ENCODE measurements at regions not wholly inside any gene's neighbourhood (a gene's known extent, or its start where the extent isn't known, plus 50 kb on each side); places are given as distances from the start of the nearest gene placed in this dataset.

DNA sequence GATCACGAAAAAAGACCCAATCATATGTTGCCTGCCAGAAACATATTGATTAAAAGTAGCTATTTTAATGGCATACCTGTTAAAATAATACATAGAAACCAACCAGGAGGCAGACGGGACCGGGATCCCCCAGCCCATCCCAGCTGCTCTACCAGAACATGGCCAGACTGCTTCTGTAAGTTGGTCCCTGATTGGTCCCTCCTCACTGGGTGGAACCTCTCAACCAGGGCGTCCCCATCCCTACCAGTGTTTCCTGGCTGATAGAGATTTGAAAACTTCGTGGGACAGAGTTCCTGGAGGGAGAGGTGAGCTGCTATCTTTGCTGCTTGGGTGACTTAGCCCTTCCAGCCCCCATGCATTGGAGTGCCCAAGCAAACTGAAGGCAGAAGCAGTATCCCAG is 256.2 kb downstream of the TRAM1L1 start (continued):
- TF ChIP-seq, protein P1, sequence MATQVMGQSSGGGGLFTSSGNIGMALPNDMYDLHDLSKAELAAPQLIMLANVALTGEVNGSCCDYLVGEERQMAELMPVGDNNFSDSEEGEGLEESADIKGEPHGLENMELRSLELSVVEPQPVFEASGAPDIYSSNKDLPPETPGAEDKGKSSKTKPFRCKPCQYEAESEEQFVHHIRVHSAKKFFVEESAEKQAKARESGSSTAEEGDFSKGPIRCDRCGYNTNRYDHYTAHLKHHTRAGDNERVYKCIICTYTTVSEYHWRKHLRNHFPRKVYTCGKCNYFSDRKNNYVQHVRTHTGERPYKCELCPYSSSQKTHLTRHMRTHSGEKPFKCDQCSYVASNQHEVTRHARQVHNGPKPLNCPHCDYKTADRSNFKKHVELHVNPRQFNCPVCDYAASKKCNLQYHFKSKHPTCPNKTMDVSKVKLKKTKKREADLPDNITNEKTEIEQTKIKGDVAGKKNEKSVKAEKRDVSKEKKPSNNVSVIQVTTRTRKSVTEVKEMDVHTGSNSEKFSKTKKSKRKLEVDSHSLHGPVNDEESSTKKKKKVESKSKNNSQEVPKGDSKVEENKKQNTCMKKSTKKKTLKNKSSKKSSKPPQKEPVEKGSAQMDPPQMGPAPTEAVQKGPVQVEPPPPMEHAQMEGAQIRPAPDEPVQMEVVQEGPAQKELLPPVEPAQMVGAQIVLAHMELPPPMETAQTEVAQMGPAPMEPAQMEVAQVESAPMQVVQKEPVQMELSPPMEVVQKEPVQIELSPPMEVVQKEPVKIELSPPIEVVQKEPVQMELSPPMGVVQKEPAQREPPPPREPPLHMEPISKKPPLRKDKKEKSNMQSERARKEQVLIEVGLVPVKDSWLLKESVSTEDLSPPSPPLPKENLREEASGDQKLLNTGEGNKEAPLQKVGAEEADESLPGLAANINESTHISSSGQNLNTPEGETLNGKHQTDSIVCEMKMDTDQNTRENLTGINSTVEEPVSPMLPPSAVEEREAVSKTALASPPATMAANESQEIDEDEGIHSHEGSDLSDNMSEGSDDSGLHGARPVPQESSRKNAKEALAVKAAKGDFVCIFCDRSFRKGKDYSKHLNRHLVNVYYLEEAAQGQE (IDR thresholded peaks at IDR 0.05; ENCODE audit: unreplicated experiment) = no peak
- no peak for TF ChIP-seq STAT1 (IDR thresholded peaks at IDR 0.05; ENCODE audit: unreplicated experiment)

DNA sequence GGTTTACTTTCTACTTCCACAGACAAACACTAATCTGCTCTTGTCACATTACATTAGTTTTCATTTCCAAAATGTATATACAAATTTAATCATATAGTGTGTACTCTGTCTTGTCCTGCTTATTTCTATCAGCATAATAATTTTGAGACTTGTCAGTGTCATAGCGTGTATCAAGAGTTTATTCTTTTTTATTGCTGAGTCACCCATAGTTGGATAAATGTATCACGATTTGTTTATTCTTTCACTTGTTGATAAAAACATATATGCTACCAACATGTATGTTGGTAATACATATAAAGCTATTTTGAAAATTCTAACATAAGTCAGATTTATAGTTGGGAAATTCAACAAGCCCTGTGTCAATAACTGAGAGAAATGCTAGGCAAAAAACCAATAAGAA is 261.2 kb downstream of the TRAM1L1 start:
- TF ChIP-seq JUNB (IDR thresholded peaks at IDR 0.05; ENCODE audit: unreplicated experiment) (no peak), CREB1 (CRISPR knock-in tag; IDR thresholded peaks at IDR 0.05; ENCODE audit: low read depth) (no peak), STAT1 (IDR thresholded peaks at IDR 0.05; ENCODE audit: unreplicated experiment) (no peak)
- TF ChIP-seq, protein P1 (IDR thresholded peaks at IDR 0.05; ENCODE audit: unreplicated experiment) = no peak
- TF ChIP-seq, protein P2, sequence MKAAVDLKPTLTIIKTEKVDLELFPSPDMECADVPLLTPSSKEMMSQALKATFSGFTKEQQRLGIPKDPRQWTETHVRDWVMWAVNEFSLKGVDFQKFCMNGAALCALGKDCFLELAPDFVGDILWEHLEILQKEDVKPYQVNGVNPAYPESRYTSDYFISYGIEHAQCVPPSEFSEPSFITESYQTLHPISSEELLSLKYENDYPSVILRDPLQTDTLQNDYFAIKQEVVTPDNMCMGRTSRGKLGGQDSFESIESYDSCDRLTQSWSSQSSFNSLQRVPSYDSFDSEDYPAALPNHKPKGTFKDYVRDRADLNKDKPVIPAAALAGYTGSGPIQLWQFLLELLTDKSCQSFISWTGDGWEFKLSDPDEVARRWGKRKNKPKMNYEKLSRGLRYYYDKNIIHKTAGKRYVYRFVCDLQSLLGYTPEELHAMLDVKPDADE (IDR thresholded peaks at IDR 0.05) = no peak
- Mint-ChIP-seq H3K9me3 (no peaks in the 10 kb centered on the region; the same call in 2 of the 3 replicates), H3K27ac (no peak overlapping the region; the same call in 1 of the 2 replicates), H3K36me3 (ENCODE audit: low read depth) (peaks cover 2% of the 10 kb centered on the region; the same call in 1 of the 3 replicates), H3K27me3 (ENCODE audit: insufficient read depth, low read depth, poor library complexity) (no peaks in the 10 kb centered on the region), H3K4me1 (no peaks in the 10 kb centered on the region), H3K4me3 (no peak overlapping the region)
- Histone ChIP-seq H4K20me1 (replicated peaks; ENCODE audit: insufficient read depth) (no peaks in the 10 kb centered on the region), H3F3A (replicated peaks; ENCODE audit: low read depth) (no peaks in the 10 kb centered on the region), H3K4me3 (no peak overlapping the region), H3K4me1 (ENCODE audit: insufficient read depth) (no peaks in the 10 kb centered on the region), H3K4me2 (no peak overlapping the region), H3K9me2 (ENCODE audit: insufficient read depth) (no peaks in the 10 kb centered on the region), H3K27ac (ENCODE audit: low read depth) (no peak overlapping the region), H3K27me3 (ENCODE audit: insufficient read depth) (no peaks in the 10 kb centered on the region), H2AFZ (no peak overlapping the region), H3K79me2 (replicated peaks; ENCODE audit: insufficient read depth) (no peaks in the 10 kb centered on the region), H3K36me3 (ENCODE audit: insufficient read depth) (no peaks in the 10 kb centered on the region)
- no peak for ATAC-seq
- DNase-seq (ENCODE audit: low spot score) = no peak

Data from GM23338 (cell line).